GM19455 (cell line): ENCODE measurements at regions not wholly inside any gene's neighbourhood (a gene's known extent, or its start where the extent isn't known, plus 50 kb on each side); places are given as distances from the start of the nearest gene placed in this dataset.
"Not testable (repeated sequence)": the region's sequence is repeated elsewhere in the genome, so short reads cannot be mapped to it uniquely, and the experiment has no call there.

Experiments used
- ATAC-seq: cut with Tn5 transposase; IDR thresholded peaks from one replicate; pipeline ENCODE4 v1.9.1; 2021; ENCODE audit not compliant: unreplicated experiment

- ATAC-seq, result no peak
Measured at GRCh38 chr3:159038405-159038804, 236.6 kb downstream of the MFSD1 start.

- ATAC-seq, result no peak
Measured at GRCh38 chr3:159039286-159039685, 237.4 kb downstream of the MFSD1 start.

- ATAC-seq, result no peak
Measured at GRCh38 chr3:159045279-159045885, 243.5 kb downstream of the MFSD1 start.

GRCh38 chr3:159047361-159047760, 245.5 kb downstream of the MFSD1 start:
- ATAC-seq, result no peak

- not testable (repeated sequence) for ATAC-seq
Measured at GRCh38 chr3:159052494-159052893, 250.6 kb downstream of the MFSD1 start.

- ATAC-seq, result no peak
Measured at GRCh38 chr3:159057621-159058020, 255.8 kb downstream of the MFSD1 start.

- no peak for ATAC-seq
Measured at GRCh38 chr3:159058859-159059258, 257.0 kb downstream of the MFSD1 start.

GRCh38 chr3:159059395-159059794, 257.5 kb downstream of the MFSD1 start:
- ATAC-seq, result no peak

GRCh38 chr3:159062734-159063410, 261.0 kb downstream of the MFSD1 start:
- no peak for ATAC-seq

- no peak for ATAC-seq
Measured at GRCh38 chr3:159069091-159069490, 267.2 kb downstream of the MFSD1 start, which contains the start of gene IQCJ. IQCJ (plus strand) TSS chr3:159069319.

GRCh38 chr3:159069866-159070425, 268.1 kb downstream of the MFSD1 start:
- no peak for ATAC-seq

GRCh38 chr3:159074756-159075701, 273.2 kb downstream of the MFSD1 start:
- ATAC-seq, result no peak

GRCh38 chr3:159077860-159078259, 276.0 kb downstream of the MFSD1 start:
- ATAC-seq, result no peak

GRCh38 chr3:159080256-159080655, 278.4 kb downstream of the MFSD1 start:
- no peak for ATAC-seq

- ATAC-seq, result no peak
Measured at GRCh38 chr3:159080821-159081220, 279.0 kb downstream of the MFSD1 start.

GRCh38 chr3:159082519-159082918, 280.7 kb downstream of the MFSD1 start:
- ATAC-seq, result no peak

GRCh38 chr3:159091936-159092335, 290.1 kb downstream of the MFSD1 start:
- no peak for ATAC-seq

- ATAC-seq, result no peak
Measured at GRCh38 chr3:159102001-159102400, 300.1 kb downstream of the MFSD1 start.

- no peak for ATAC-seq
Measured at GRCh38 chr3:159112724-159113123, 310.9 kb downstream of the MFSD1 start.

GRCh38 chr3:159113221-159113875, 311.5 kb downstream of the MFSD1 start:
- ATAC-seq, result no peak

- ATAC-seq, result no peak
Measured at GRCh38 chr3:159114582-159114981, 312.7 kb downstream of the MFSD1 start.
